ENCODE measurements at regions not wholly inside any gene's neighbourhood (a gene's known extent, or its start where the extent isn't known, plus 50 kb on each side); places are given as distances from the start of the nearest gene placed in this dataset.

DNA sequence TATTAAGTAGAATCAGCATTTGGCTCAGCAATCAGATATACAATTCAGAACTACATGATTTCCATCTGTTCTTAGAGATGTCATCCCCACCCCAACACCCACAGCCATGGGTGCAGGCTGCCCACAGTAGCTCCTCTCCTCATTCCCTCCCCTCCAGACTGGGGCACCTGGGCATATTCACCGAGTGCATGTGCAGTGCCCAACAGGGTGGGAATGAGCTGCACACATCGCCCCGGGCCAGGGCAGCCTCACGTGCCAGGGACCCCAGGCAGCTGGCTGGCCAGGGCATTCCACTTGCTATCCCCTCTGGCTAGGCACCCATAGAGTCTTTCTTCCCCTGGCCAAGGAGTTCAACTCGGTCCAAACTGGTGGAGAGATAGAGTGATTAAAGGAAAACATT lies 461.9 kb upstream of the NUDT12 start:
- DNase-seq (ENCODE audit: low spot score), result no peak
- H3K27me3 Mint-ChIP-seq (ENCODE audit: unreplicated experiment), result peaks cover 2% of the 10 kb centered on the region
- H3K4me1 Mint-ChIP-seq (ENCODE audit: unreplicated experiment), result no peaks in the 10 kb centered on the region
- TF ChIP-seq CTCF (IDR thresholded peaks at IDR 0.05; ENCODE audit: unreplicated experiment), result no peak
- H3K36me3 Mint-ChIP-seq (ENCODE audit: low read depth, unreplicated experiment), result peaks cover 8% of the 10 kb centered on the region
- H3K4me3 Mint-ChIP-seq (ENCODE audit: unreplicated experiment), result no peak overlapping the region
- H3K27ac Mint-ChIP-seq (ENCODE audit: unreplicated experiment), result no peak overlapping the region
- peaks cover 4% of the 10 kb centered on the region for H3K9me3 Mint-ChIP-seq (ENCODE audit: unreplicated experiment)

- Mint-ChIP-seq H3K4me1 (ENCODE audit: unreplicated experiment) (no peaks in the 10 kb centered on the region), H3K9me3 (ENCODE audit: unreplicated experiment) (peaks cover 4% of the 10 kb centered on the region), H3K4me3 (ENCODE audit: unreplicated experiment) (no peak overlapping the region), H3K27ac (ENCODE audit: unreplicated experiment) (no peak overlapping the region), H3K36me3 (ENCODE audit: low read depth, unreplicated experiment) (peaks cover 8% of the 10 kb centered on the region), H3K27me3 (ENCODE audit: unreplicated experiment) (peaks cover 2% of the 10 kb centered on the region)
- no peak for DNase-seq (ENCODE audit: low spot score)
- no peak for TF ChIP-seq CTCF (IDR thresholded peaks at IDR 0.05; ENCODE audit: unreplicated experiment)
Measured at GRCh38 chr5:104023739-104024138, 461.1 kb upstream of the NUDT12 start.

DNA sequence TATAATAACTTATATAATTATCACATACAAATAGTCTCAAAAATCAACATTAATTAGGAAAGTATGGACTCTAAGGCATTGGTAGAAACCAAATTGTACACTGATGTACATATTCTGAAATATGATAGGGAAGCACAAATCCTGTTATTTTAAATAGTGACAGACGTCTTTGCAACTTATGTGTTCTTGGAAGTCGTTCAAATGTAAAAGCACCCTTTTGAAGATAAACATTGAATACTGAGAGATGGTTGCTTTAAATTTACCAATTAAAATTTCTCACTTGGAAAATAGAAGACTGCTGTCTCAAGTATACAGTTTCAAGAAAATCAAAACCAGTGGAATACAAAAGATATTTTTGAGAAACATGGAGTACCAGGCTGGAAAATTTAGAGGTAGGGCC lies 457.4 kb upstream of the NUDT12 start:
- Mint-ChIP-seq H3K9me3 (ENCODE audit: unreplicated experiment) (no peaks in the 10 kb centered on the region), H3K4me1 (ENCODE audit: unreplicated experiment) (no peaks in the 10 kb centered on the region)
- no peak for DNase-seq (ENCODE audit: low spot score)

GRCh38 chr5:104018299-104018698 lies 455.7 kb upstream of the NUDT12 start:
- TF ChIP-seq CTCF (IDR thresholded peaks at IDR 0.05; ENCODE audit: unreplicated experiment), result no peak
- Mint-ChIP-seq H3K4me1 (ENCODE audit: unreplicated experiment) (no peaks in the 10 kb centered on the region), H3K36me3 (ENCODE audit: low read depth, unreplicated experiment) (no peaks in the 10 kb centered on the region), H3K27me3 (ENCODE audit: unreplicated experiment) (no peaks in the 10 kb centered on the region), H3K27ac (ENCODE audit: unreplicated experiment) (no peak overlapping the region), H3K4me3 (ENCODE audit: unreplicated experiment) (no peak overlapping the region), H3K9me3 (ENCODE audit: unreplicated experiment) (no peaks in the 10 kb centered on the region)
- no peak for DNase-seq (ENCODE audit: low spot score)

More for the DNA sequence above, 457.4 kb upstream of the NUDT12 start:
- H3K27ac Mint-ChIP-seq (ENCODE audit: unreplicated experiment), result no peak overlapping the region
- H3K27me3 Mint-ChIP-seq (ENCODE audit: unreplicated experiment), result no peaks in the 10 kb centered on the region
- no peaks in the 10 kb centered on the region for H3K36me3 Mint-ChIP-seq (ENCODE audit: low read depth, unreplicated experiment)
- H3K4me3 Mint-ChIP-seq (ENCODE audit: unreplicated experiment), result no peak overlapping the region
- no peak for TF ChIP-seq CTCF (IDR thresholded peaks at IDR 0.05; ENCODE audit: unreplicated experiment)

DNA sequence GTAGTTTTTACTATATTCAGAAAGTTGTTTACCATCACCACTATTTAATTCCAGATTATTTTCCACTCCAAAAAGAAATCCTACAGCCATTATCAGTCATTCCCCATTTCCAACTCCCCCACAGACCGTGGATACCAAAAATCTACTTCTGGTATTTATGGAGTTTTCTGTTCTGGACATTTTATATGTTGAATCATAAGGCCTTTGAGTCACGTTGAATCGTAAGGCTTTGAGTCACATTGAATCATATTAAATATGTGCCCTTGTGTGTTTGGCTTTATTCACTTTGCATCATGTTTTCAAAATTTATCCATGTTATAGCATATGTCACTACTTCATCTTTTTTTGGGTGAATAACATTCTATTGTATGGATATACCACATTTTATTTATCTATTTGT lies 454.1 kb upstream of the NUDT12 start:
- Mint-ChIP-seq H3K4me3 (ENCODE audit: unreplicated experiment) (no peak overlapping the region), H3K27ac (ENCODE audit: unreplicated experiment) (no peak overlapping the region), H3K36me3 (ENCODE audit: low read depth, unreplicated experiment) (no peaks in the 10 kb centered on the region), H3K27me3 (ENCODE audit: unreplicated experiment) (no peaks in the 10 kb centered on the region), H3K4me1 (ENCODE audit: unreplicated experiment) (no peaks in the 10 kb centered on the region), H3K9me3 (ENCODE audit: unreplicated experiment) (no peaks in the 10 kb centered on the region)
- no peak for DNase-seq (ENCODE audit: low spot score)
- TF ChIP-seq CTCF (IDR thresholded peaks at IDR 0.05; ENCODE audit: unreplicated experiment), result no peak

All from endothelial cell (in vitro differentiated cells).